ENCODE measurements at regions not wholly inside any gene's neighbourhood (a gene's known extent, or its start where the extent isn't known, plus 50 kb on each side); places are given as distances from the start of the nearest gene placed in this dataset.

DNA sequence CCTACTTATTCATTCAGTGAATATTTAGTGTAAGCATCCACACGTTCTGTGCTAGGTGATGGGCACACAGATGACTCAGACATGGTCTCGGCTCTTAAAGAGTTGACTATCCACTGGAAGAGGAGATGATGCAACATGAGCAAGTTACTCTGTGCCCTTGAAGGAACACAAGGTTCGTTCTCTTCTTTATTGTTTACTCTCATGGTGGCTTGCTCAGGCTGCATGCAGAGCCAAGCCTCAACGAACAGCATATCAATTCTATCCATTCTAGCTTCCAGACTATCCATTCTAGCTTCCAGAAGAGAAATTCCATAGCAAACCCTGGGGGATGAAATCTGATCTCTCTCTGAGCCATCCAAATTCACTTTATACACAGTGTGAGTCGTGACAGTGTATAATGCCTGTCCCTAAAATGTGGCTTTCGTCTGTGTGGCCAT is 68.1 kb upstream of the CTAGE1 start:
- TF ChIP-seq, protein P1, sequence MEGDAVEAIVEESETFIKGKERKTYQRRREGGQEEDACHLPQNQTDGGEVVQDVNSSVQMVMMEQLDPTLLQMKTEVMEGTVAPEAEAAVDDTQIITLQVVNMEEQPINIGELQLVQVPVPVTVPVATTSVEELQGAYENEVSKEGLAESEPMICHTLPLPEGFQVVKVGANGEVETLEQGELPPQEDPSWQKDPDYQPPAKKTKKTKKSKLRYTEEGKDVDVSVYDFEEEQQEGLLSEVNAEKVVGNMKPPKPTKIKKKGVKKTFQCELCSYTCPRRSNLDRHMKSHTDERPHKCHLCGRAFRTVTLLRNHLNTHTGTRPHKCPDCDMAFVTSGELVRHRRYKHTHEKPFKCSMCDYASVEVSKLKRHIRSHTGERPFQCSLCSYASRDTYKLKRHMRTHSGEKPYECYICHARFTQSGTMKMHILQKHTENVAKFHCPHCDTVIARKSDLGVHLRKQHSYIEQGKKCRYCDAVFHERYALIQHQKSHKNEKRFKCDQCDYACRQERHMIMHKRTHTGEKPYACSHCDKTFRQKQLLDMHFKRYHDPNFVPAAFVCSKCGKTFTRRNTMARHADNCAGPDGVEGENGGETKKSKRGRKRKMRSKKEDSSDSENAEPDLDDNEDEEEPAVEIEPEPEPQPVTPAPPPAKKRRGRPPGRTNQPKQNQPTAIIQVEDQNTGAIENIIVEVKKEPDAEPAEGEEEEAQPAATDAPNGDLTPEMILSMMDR (IDR thresholded peaks at IDR 0.05; ENCODE audit: low read depth, low read length), result no peak
- TF ChIP-seq POLR2A (IDR thresholded peaks at IDR 0.05; ENCODE audit: extremely low read depth, insufficient read length), result no peak
